ENCODE measurements at regions not wholly inside any gene's neighbourhood (a gene's known extent, or its start where the extent isn't known, plus 50 kb on each side); places are given as distances from the start of the nearest gene placed in this dataset.

DNA sequence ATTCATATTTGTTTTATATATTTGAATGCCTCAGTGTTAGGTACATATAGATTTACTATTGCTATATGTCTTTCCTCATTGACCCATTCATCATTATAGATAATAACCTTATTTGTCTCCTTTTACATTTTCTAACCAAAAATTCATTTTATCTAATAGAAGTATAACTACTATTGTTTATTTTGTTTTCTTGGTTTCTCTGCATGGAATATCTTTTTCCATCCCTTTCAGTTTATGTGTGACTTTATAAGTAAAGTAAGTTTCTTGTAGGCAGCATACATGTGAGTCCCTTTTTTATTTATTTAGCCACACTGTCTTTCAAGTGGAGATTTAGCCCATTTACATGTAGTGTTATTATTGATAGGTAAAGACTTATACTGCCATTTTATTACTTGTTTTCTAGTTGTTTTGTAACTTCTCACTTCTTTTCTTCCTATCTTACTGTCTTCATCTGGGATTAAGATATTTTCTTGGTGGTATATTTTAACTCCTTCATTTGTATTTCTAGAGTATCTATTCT lies 572.0 kb upstream of the MAN1A1 start:
- TF ChIP-seq, protein P1, sequence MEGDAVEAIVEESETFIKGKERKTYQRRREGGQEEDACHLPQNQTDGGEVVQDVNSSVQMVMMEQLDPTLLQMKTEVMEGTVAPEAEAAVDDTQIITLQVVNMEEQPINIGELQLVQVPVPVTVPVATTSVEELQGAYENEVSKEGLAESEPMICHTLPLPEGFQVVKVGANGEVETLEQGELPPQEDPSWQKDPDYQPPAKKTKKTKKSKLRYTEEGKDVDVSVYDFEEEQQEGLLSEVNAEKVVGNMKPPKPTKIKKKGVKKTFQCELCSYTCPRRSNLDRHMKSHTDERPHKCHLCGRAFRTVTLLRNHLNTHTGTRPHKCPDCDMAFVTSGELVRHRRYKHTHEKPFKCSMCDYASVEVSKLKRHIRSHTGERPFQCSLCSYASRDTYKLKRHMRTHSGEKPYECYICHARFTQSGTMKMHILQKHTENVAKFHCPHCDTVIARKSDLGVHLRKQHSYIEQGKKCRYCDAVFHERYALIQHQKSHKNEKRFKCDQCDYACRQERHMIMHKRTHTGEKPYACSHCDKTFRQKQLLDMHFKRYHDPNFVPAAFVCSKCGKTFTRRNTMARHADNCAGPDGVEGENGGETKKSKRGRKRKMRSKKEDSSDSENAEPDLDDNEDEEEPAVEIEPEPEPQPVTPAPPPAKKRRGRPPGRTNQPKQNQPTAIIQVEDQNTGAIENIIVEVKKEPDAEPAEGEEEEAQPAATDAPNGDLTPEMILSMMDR (IDR thresholded peaks at IDR 0.05): no peak
- no peak for TF ChIP-seq POLR2A (IDR thresholded peaks at IDR 0.05)
- no peaks in the 10 kb centered on the region for H3K36me3 ChIP-seq (replicated peaks in 1 of 2; ENCODE audit: insufficient read depth in 1 of 2, low read depth in 2 of 2)
- H3K9me3 ChIP-seq: peaks cover 0 to 17% (median 0%) of the 10 kb centered on the region in 3 donors
- no peaks in the 10 kb centered on the region for H3K27me3 ChIP-seq
- H3K27ac ChIP-seq: no peak overlapping the region
- no peak overlapping the region for H3K4me3 ChIP-seq
- ATAC-seq: no peak
- no peaks in the 10 kb centered on the region for H3K4me1 ChIP-seq
- intact Hi-C loops (cut with DNase I): no loop called here
- no peak for DNase-seq

DNA sequence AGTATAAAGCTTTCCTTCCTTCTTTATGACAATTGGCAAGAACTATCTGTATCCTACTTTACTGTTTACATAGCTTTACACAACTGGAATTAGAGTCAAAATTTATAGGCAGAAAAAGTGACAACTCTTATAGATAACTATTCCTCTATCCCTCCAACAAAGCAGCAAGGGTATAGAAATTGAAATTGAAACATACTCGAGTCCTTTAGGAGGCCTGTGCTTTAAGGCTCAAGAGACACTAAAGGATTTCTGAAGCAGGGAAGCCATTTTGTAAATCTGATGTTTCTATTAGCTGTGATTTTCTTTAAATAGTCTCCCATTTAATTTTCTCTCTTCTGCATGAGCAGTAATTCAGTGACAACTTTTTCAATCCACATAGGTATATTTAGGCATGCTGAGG lies 567.6 kb upstream of the MAN1A1 start:
- no peaks in the 10 kb centered on the region for H3K4me1 ChIP-seq
- 81 to 84% methylated on average over 1 of the region's 1 CpG for WGBS, 2 donors
- H3K27ac ChIP-seq: no peak overlapping the region
- ATAC-seq (no peak), DNase-seq (no peak)
- TF ChIP-seq, protein P1 (IDR thresholded peaks at IDR 0.05): no peak
- no peak for TF ChIP-seq POLR2A (IDR thresholded peaks at IDR 0.05)
- intact Hi-C loops (cut with DNase I): no loop called here
- H3K9me3 ChIP-seq: no peaks in the 10 kb centered on the region
- H3K27me3 ChIP-seq: no peaks in the 10 kb centered on the region
- H3K4me3 ChIP-seq: no peak overlapping the region
- no peaks in the 10 kb centered on the region for H3K36me3 ChIP-seq (replicated peaks in 1 of 2; ENCODE audit: insufficient read depth in 1 of 2, low read depth in 2 of 2)

DNA sequence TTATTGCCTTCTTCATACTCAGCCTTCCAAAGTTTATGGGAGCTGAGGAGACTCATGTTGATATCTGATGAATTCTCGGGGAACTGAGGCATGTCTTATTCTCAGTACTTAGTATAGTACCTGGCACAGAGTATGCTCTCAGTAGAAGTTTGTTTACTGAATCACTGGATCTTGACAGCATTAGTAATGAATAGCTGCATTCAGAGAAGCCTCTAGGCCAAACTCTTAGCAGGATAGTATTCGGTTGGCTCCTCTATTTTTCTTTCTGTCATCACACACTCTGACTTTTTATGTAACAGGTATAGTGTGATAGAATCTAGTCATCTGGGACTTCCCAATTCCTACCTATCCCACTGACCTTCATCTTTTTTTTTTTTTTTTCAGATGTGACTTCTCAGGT lies 566.4 kb upstream of the MAN1A1 start:
- Histone ChIP-seq H3K27me3 (no peaks in the 10 kb centered on the region), H3K36me3 (replicated peaks in 1 of 2; ENCODE audit: insufficient read depth in 1 of 2, low read depth in 2 of 2) (no peaks in the 10 kb centered on the region), H3K9me3 (no peaks in the 10 kb centered on the region), H3K27ac (no peak overlapping the region), H3K4me1 (no peaks in the 10 kb centered on the region), H3K4me3 (no peak overlapping the region)
- TF ChIP-seq, protein P1 (IDR thresholded peaks at IDR 0.05): no peak
- TF ChIP-seq POLR2A (IDR thresholded peaks at IDR 0.05): no peak
- DNase-seq (no peak), ATAC-seq (no peak)
- intact Hi-C loops (cut with DNase I): no loop called here
- WGBS, 2 donors: 76 to 89% methylated on average over 2 of the region's 2 CpGs

DNA sequence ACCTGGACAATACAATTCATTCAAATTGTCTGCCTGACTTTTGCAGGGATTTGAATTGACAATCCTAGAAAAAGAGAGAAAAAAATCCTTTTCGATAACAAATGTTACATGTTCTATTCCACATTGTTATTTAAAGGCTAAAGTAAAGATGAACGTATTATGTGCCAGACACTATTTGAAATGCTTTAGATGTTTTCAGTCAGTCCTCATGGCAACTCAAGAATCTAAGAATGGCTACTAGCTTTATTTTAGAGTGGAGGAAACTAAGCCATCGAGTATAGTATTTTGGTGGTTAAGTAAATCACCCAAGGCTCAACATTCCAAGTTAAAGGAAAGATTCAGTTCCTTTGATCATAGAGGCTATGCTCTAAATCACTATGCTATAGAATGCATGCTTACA lies 558.6 kb upstream of the MAN1A1 start:
- Histone ChIP-seq H3K36me3 (replicated peaks in 1 of 2; ENCODE audit: insufficient read depth in 1 of 2, low read depth in 2 of 2) (no peaks in the 10 kb centered on the region), H3K4me3 (no peak overlapping the region), H3K4me1 (no peaks in the 10 kb centered on the region), H3K27me3 (no peaks in the 10 kb centered on the region), H3K27ac (no peak overlapping the region), H3K9me3 (no peaks in the 10 kb centered on the region)
- ATAC-seq: no peak
- DNase-seq: no peak
- no peak for TF ChIP-seq POLR2A (IDR thresholded peaks at IDR 0.05)
- TF ChIP-seq, protein P1 (IDR thresholded peaks at IDR 0.05): no peak
- WGBS, 2 donors: 66 to 67% methylated on average over 3 of the region's 3 CpGs
- intact Hi-C loops (cut with DNase I): no loop called here

DNA sequence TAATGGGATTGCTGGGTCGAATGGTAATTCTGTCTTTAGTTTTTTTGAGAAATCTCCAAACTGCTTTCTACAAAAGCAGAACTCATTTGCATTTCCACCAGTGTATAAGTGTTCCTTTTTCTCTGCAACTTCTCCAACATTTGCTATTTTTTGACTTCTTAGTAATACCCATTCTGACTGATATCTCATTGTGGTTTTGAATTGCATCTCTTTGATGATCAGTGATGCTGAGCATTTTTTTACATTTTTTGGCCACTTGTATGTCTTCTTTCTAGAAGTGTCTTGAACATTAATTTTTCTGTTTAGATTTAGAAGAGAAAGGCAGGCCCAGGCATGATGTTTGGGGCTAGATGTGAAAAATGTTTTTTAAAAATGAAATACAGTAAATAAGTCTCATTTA lies 553.1 kb upstream of the MAN1A1 start:
- H3K27me3 ChIP-seq: no peaks in the 10 kb centered on the region
- DNase-seq (no peak), ATAC-seq (no peak)
- WGBS, 2 donors: 57 to 59% methylated on average over 1 of the region's 1 CpG
- TF ChIP-seq, protein P1 (IDR thresholded peaks at IDR 0.05): no peak
- TF ChIP-seq POLR2A (IDR thresholded peaks at IDR 0.05): no peak
- no peaks in the 10 kb centered on the region for H3K9me3 ChIP-seq
- intact Hi-C loops (cut with DNase I): no loop called here
- H3K4me1 ChIP-seq: no peaks in the 10 kb centered on the region
- H3K4me3 ChIP-seq: no peak overlapping the region
- no peak overlapping the region for H3K27ac ChIP-seq
- no peaks in the 10 kb centered on the region for H3K36me3 ChIP-seq (replicated peaks in 1 of 2; ENCODE audit: insufficient read depth in 1 of 2, low read depth in 2 of 2)

Measured in body of pancreas (tissue), 4 donors.